GM12864 (cell line): ENCODE measurements at regions not wholly inside any gene's neighbourhood (a gene's known extent, or its start where the extent isn't known, plus 50 kb on each side); places are given as distances from the start of the nearest gene placed in this dataset.

Experiments
- DNase-seq: peaks from one replicate; pipeline ENCODE4 v3.0.0-alpha.2; 2011; ENCODE audit warnings: low read depth
- H3K4me3 ChIP-seq: 2 replicates; pipeline ENCODE4 v1.5.1; 2011; ENCODE audit warnings: mild to moderate bottlenecking, low read depth, low read length, control low read depth
- TF ChIP-seq, protein P1 (sequence below): IDR thresholded peaks from 2 replicates; pipeline ENCODE4 v1.5.1; 2011; ENCODE audit warnings: low read depth, mild to moderate bottlenecking, moderate library complexity, low read length, control low read depth, inconsistent platforms; ENCODE audit errors: missing control alignments

DNA sequence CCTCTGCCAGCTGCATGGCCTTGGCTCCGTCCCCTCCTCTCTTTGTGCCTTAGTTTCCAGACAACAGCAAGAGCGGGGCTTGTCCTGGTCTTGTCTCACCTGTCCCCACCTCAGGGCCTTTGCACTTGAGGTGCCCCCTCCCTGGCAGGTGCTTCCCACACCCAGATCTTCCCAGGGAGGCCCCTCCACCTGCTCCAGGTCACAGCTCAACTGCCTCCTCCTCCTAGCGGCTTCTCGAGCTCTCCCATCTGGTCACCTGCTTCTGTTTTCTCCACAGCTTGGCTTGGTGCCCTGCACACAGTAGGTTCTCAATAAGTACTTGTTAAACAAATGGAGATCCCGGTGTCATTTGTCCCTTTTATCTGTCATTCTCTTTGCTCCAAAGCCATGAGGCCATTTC is 64.3 kb upstream of the ZNF716 start:
- DNase-seq = no peak
- no peak overlapping the region for H3K4me3 ChIP-seq
- TF ChIP-seq, protein P1, sequence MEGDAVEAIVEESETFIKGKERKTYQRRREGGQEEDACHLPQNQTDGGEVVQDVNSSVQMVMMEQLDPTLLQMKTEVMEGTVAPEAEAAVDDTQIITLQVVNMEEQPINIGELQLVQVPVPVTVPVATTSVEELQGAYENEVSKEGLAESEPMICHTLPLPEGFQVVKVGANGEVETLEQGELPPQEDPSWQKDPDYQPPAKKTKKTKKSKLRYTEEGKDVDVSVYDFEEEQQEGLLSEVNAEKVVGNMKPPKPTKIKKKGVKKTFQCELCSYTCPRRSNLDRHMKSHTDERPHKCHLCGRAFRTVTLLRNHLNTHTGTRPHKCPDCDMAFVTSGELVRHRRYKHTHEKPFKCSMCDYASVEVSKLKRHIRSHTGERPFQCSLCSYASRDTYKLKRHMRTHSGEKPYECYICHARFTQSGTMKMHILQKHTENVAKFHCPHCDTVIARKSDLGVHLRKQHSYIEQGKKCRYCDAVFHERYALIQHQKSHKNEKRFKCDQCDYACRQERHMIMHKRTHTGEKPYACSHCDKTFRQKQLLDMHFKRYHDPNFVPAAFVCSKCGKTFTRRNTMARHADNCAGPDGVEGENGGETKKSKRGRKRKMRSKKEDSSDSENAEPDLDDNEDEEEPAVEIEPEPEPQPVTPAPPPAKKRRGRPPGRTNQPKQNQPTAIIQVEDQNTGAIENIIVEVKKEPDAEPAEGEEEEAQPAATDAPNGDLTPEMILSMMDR = no peak

DNA sequence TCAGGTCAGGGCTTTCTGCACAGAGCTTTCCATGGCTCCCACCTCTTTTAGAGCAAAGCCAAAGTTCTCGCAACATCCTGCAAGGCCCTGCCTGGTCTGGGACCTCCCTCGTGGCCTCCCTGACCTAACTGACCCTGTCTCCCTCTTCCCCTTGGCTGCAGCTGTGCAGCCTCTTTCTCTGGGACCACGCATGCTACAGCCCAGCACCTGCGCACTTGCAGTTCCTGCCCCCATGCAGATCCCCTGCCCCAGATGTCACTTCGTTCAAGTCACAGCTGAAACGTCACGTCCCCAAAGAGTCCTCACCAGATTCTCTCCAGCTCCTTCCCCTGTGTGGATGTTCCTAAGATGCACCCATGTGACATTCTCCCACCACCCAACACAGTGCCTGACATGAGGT is 61.2 kb upstream of the ZNF716 start:
- no peak overlapping the region for H3K4me3 ChIP-seq
- TF ChIP-seq, protein P1 = no peak
- no peak for DNase-seq

DNA sequence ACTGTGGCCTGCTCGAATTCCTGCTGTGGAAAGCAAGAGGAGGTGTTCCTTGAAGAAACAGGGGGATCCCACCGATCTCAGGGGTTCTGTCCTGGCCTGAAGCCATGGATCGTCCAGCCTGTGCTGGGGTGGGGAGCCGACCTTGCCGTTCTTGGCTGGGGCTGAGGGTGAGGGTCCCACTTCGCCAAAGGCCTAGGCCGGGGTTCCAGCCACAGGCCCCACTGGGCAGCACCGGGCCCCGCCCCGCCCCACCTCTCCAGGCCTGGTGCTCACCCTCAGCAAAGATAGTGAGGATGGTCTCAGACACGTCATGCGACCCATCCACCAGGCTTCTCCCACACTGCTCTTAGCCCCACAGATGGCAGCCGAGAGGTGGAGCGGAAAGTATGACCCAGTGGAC is 51.4 kb upstream of the ZNF716 start:
- TF ChIP-seq, protein P1 = no peak
- no peak for DNase-seq
- no peak overlapping the region for H3K4me3 ChIP-seq

DNA sequence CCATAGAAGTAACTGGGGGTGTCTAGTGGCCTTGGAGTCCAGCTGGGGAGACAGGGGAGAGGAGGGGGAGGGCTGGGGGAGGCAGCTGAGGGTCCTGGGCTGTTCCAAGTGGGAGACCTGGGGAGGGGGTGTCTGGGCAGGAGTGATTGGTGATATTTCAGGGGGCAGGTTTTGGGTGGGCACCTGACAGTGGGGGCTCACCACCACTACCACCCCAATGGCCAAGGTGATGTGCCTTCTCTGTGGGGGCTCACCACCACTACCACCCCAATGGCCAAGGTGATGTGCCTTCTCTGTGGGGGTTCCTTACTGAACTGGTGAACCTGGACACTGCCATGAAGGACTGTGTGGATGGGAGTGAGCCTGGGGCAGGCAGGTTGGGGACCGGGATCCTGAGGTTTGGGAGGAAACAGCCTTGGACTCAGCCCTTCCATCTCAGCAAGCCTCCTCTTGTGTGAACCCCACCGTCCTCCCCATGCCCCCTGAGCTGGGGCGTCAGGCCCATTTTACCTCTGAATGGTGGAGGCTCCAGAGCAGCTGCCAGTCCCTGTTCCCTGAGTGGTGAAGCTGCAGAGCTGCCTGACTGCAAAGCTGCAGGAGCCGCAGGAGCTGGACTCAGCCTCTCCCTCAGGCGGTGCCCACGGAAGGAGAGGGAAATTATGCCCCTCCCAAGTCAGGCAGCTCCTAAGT is 50.6 kb upstream of the ZNF716 start:
- no peak for DNase-seq
- TF ChIP-seq, protein P1 = no peak
- no peak overlapping the region for H3K4me3 ChIP-seq

DNA sequence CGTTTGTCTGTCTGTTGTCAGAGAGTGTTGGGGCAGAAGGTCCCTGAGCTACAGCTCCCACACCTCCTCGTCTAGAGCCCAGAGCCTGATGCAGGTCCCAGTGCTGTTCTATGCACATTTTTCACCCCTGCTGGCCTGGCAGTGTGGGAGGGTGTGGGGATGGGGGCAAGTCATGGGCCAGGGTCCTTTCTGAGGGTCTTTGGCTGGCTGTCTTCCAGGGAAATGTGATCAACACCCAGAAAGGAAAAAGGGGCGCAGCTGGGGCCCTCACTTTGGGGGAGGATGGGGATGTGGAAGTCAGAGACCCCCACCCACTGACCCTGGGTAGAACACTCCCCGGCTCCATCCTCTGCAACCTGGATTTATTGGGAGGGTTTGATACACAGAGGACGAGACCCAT is 50.0 kb upstream of the ZNF716 start:
- DNase-seq = no peak
- TF ChIP-seq, protein P1 = no peak
- H3K4me3 ChIP-seq = no peak overlapping the region
